Kidney epithelial cell (primary cell): ENCODE measurements at regions not wholly inside any gene's neighbourhood (a gene's known extent, or its start where the extent isn't known, plus 50 kb on each side); places are given as distances from the start of the nearest gene placed in this dataset.

Experiments
- DNase-seq: peaks from one replicate; pipeline ENCODE4 v3.0.0-alpha.2; 2010; ENCODE audit warnings: low read depth
- H3K27me3 ChIP-seq: 2 replicates; pipeline ENCODE4 v1.6.0; 2011; ENCODE audit warnings: low read length; ENCODE audit not compliant: control insufficient read depth, insufficient read depth
- H3K36me3 ChIP-seq: 2 replicates; pipeline ENCODE4 v1.5.1; 2011; ENCODE audit warnings: low read length; ENCODE audit not compliant: control insufficient read depth, insufficient read depth
- H3K4me3 ChIP-seq: 2 replicates; pipeline ENCODE4 v1.5.1; 2011; ENCODE audit warnings: low read depth, mild to moderate bottlenecking, control low read depth, low read length
- CTCF ChIP-seq: IDR thresholded peaks from 2 replicates; pipeline ENCODE4 v1.5.1; 2011; ENCODE audit warnings: mild to moderate bottlenecking, moderate library complexity, low read length, control low read depth, inconsistent platforms; ENCODE audit not compliant: insufficient read depth, poor library complexity, severe bottlenecking

DNA sequence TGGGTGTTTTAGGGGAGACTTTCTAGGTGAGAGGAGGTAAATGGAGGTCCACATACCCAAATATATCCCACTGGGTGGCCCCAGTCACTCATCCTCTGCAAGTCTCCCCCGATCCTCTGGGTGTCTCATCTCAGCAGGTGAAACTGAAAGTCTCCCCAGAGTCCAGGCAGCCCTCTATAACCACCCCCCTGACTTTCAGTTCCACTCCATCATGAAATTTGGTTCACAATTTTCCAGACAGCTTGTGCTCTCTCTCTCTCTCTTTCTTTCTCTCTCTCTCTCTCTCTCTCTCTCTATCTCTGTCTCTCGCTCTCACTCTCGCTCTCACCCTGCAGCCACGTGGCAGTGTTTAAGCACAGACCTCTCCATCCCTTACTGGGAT is 56.7 kb upstream of the ELN start:
- no peak for TF ChIP-seq CTCF
- Histone ChIP-seq H3K4me3 (no peak overlapping the region), H3K27me3 (peaks cover 5% of the 10 kb centered on the region), H3K36me3 (no peaks in the 10 kb centered on the region)
- DNase-seq = no peak

GRCh38 chr7:73971704-73972341 is 56.1 kb upstream of the ELN start:
- DNase-seq = no peak
- H3K36me3 ChIP-seq = no peaks in the 10 kb centered on the region
- H3K4me3 ChIP-seq = no peak overlapping the region
- H3K27me3 ChIP-seq = peaks cover 6% of the 10 kb centered on the region
- TF ChIP-seq CTCF = peak; percentile 29

GRCh38 chr7:73972614-73973013 is 55.4 kb upstream of the ELN start:
- H3K36me3 ChIP-seq = no peaks in the 10 kb centered on the region
- DNase-seq = no peak
- no peak for TF ChIP-seq CTCF

GRCh38 chr7:73973091-73973490 is 54.9 kb upstream of the ELN start:
- H3K4me3 ChIP-seq = no peak overlapping the region
- no peak for TF ChIP-seq CTCF
- peaks cover 12% of the 10 kb centered on the region for H3K27me3 ChIP-seq
- no peak for DNase-seq
- H3K36me3 ChIP-seq = no peaks in the 10 kb centered on the region

More at GRCh38 chr7:73972614-73973013, 55.4 kb upstream of the ELN start:
- Histone ChIP-seq H3K27me3 (peaks cover 12% of the 10 kb centered on the region), H3K4me3 (no peak overlapping the region)

DNA sequence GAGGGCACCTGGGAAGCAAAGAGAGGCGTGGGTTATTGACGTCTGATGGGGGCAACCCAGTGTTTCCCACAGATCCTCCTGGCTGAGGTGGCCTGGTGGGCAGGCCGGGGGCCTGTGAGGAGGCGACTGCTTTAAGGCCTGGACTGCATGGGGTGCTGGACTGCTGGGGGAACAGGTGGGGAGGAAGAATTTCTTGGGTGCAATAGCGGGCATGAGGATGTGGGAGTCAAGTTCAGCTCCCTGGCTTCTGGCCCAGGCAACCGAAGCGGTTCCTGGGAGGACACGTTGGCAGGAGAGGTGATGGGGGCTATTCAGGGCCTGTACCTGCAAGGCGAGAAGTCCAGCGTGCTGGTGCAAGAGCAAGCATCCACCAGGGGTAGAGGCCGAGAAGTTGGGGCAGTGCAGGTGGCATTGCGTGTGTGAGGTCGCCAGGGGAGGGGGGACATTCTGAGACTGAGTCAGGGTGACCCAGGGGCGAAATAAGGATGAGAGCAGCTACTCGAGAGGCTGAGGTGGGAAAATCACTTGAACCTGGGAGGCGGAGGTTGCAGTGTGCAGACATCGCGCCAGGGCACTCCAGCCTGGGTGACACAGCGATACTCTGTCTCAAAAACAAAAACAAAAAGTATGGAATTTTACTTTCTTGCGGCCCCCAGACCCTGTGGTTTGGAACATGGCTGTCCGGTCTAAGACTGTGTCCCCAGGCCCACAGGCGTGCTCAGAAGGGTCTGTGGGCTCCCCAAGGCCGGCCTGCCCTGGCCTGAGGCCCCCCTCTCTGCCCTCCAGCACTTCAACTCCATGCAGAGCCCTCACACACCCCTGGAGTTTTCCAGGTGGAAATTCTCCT is 53.6 kb upstream of the ELN start:
- H3K27me3 ChIP-seq = peaks cover 12% of the 10 kb centered on the region
- no peak overlapping the region for H3K4me3 ChIP-seq
- no peaks in the 10 kb centered on the region for H3K36me3 ChIP-seq
- TF ChIP-seq CTCF = no peak
- DNase-seq = no peak
